GM06990 (cell line): ENCODE measurements at regions not wholly inside any gene's neighbourhood (a gene's known extent, or its start where the extent isn't known, plus 50 kb on each side); places are given as distances from the start of the nearest gene placed in this dataset.

Experiments used
- DNase-seq: peaks from one replicate; pipeline ENCODE4 v3.0.0-alpha.2; 2011; ENCODE audit not compliant: insufficient read length; ENCODE audit errors: extremely low read depth
- H3K27me3 ChIP-seq: replicated peaks from 2 replicates; pipeline ENCODE4 v1.6.0; 2011; ENCODE audit warnings: low read length; ENCODE audit not compliant: control insufficient read depth, insufficient read depth
- H3K36me3 ChIP-seq: 2 replicates; pipeline ENCODE4 v1.5.1; 2011; ENCODE audit warnings: low read length; ENCODE audit not compliant: control insufficient read depth, insufficient read depth
- H3K4me3 ChIP-seq: replicated peaks from 2 replicates; pipeline ENCODE4 v1.5.1; 2011; ENCODE audit warnings: low read depth, mild to moderate bottlenecking, control low read depth, low read length
- TF ChIP-seq, protein P1 (sequence below): IDR thresholded peaks from 2 replicates; pipeline ENCODE4 v1.5.1; 2011; ENCODE audit warnings: low read length, control low read depth, mild to moderate bottlenecking, inconsistent platforms; ENCODE audit not compliant: insufficient read depth, poor library complexity, severe bottlenecking

DNA sequence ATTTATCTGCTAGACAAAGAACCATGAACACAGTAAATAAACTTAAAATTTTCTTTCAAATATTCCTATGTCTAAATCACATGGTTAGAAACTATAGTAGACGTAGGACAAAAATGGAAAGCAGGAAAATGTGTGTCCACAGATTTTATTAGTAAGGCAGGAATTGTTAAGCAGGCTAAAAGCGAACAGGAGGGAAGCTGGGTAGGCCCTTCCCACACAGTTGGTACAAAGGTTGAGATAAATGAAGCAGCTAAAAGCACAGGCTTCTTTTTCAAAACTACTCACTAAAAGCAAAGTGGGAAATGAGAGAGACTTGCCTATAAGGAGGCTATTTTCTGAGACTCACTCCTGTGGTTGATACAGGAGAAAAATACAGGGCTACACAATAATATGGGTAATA, 108.1 kb upstream of the PABPC4L start:
- Histone ChIP-seq H3K27me3 (no peaks in the 10 kb centered on the region), H3K36me3 (no peaks in the 10 kb centered on the region), H3K4me3 (no peak overlapping the region)
- TF ChIP-seq, protein P1, sequence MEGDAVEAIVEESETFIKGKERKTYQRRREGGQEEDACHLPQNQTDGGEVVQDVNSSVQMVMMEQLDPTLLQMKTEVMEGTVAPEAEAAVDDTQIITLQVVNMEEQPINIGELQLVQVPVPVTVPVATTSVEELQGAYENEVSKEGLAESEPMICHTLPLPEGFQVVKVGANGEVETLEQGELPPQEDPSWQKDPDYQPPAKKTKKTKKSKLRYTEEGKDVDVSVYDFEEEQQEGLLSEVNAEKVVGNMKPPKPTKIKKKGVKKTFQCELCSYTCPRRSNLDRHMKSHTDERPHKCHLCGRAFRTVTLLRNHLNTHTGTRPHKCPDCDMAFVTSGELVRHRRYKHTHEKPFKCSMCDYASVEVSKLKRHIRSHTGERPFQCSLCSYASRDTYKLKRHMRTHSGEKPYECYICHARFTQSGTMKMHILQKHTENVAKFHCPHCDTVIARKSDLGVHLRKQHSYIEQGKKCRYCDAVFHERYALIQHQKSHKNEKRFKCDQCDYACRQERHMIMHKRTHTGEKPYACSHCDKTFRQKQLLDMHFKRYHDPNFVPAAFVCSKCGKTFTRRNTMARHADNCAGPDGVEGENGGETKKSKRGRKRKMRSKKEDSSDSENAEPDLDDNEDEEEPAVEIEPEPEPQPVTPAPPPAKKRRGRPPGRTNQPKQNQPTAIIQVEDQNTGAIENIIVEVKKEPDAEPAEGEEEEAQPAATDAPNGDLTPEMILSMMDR, result no peak
- no peak for DNase-seq

GRCh38 chr4:134308910-134309309, 107.3 kb upstream of the PABPC4L start:
- no peak overlapping the region for H3K4me3 ChIP-seq
- no peak for DNase-seq
- TF ChIP-seq, protein P1, result no peak
- no peaks in the 10 kb centered on the region for H3K36me3 ChIP-seq
- H3K27me3 ChIP-seq, result no peaks in the 10 kb centered on the region

GRCh38 chr4:134298313-134298712, 96.7 kb upstream of the PABPC4L start:
- no peaks in the 10 kb centered on the region for H3K36me3 ChIP-seq
- no peak for DNase-seq
- no peak overlapping the region for H3K4me3 ChIP-seq
- no peaks in the 10 kb centered on the region for H3K27me3 ChIP-seq
- TF ChIP-seq, protein P1, result no peak

DNA sequence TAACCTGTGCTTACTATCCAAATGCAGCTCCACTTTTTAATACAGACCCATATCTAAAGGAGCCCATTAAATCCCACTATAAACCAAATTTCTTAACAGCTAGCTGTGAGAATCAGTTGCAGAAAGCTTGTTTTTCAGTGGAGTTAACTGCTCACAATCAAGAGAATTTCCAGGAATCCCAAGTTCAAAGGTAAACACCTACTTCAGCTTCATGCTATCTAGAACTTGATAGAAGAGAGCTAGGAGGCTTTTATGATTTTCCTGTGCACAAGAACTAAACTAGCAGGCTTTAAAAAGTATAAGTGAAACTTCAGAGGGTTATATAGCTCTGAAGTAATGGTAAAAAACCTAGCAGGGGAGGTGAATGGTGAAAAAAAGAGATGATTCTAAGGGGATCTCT, 96.2 kb upstream of the PABPC4L start:
- no peak overlapping the region for H3K4me3 ChIP-seq
- no peaks in the 10 kb centered on the region for H3K27me3 ChIP-seq
- TF ChIP-seq, protein P1, result no peak
- DNase-seq, result no peak
- no peaks in the 10 kb centered on the region for H3K36me3 ChIP-seq

GRCh38 chr4:134282680-134283079, 81.1 kb upstream of the PABPC4L start:
- TF ChIP-seq, protein P1, result no peak
- Histone ChIP-seq H3K4me3 (no peak overlapping the region), H3K27me3 (no peaks in the 10 kb centered on the region), H3K36me3 (no peaks in the 10 kb centered on the region)
- no peak for DNase-seq

GRCh38 chr4:134278675-134279074, 77.1 kb upstream of the PABPC4L start:
- TF ChIP-seq, protein P1, result no peak
- Histone ChIP-seq H3K36me3 (no peaks in the 10 kb centered on the region), H3K27me3 (no peaks in the 10 kb centered on the region), H3K4me3 (no peak overlapping the region)
- DNase-seq, result no peak
